ENCODE measurements at regions not wholly inside any gene's neighbourhood (a gene's known extent, or its start where the extent isn't known, plus 50 kb on each side); places are given as distances from the start of the nearest gene placed in this dataset.
"Not testable (repeated sequence)": the region's sequence is repeated elsewhere in the genome, so short reads cannot be mapped to it uniquely, and the experiment has no call there.

- no peak for DNase-seq (ENCODE audit: low read depth in 2 of 2)
These were observed 566.7 kb upstream of the ROBO1 start for GRCh38 chr3:80334534-80334933.

- no peak for DNase-seq (ENCODE audit: low read depth in 2 of 2)
These were observed 563.8 kb upstream of the ROBO1 start for GRCh38 chr3:80331494-80332170.

GRCh38 chr3:80314541-80314940, 546.7 kb upstream of the ROBO1 start:
- not testable (repeated sequence) for DNase-seq (ENCODE audit: low read depth in 2 of 2)

- no peak for DNase-seq (ENCODE audit: low read depth in 2 of 2)
These were observed 540.8 kb upstream of the ROBO1 start for GRCh38 chr3:80308637-80309036.

GRCh38 chr3:80307844-80308243, 540.0 kb upstream of the ROBO1 start:
- no peak for DNase-seq (ENCODE audit: low read depth in 2 of 2)

- no peak for DNase-seq (ENCODE audit: low read depth in 2 of 2)
These were observed 529.9 kb upstream of the ROBO1 start for GRCh38 chr3:80297720-80298119.

- no peak for DNase-seq (ENCODE audit: low read depth in 2 of 2)
These were observed 517.6 kb upstream of the ROBO1 start for GRCh38 chr3:80285388-80285787.

- no peak for DNase-seq (ENCODE audit: low read depth in 2 of 2)
These were observed 516.0 kb upstream of the ROBO1 start for GRCh38 chr3:80283783-80284182.

GRCh38 chr3:80278056-80278455, 510.3 kb upstream of the ROBO1 start:
- no peak for DNase-seq (ENCODE audit: low read depth in 2 of 2)

GRCh38 chr3:80275120-80275519, 507.3 kb upstream of the ROBO1 start:
- DNase-seq (ENCODE audit: low read depth in 2 of 2) = no peak

- DNase-seq (ENCODE audit: low read depth in 2 of 2) = no peak
These were observed 495.5 kb upstream of the ROBO1 start for GRCh38 chr3:80263260-80263659.

- no peak for DNase-seq (ENCODE audit: low read depth in 2 of 2)
These were observed 493.3 kb upstream of the ROBO1 start for GRCh38 chr3:80261082-80261481.

GRCh38 chr3:80259736-80260135, 491.9 kb upstream of the ROBO1 start:
- no peak for DNase-seq (ENCODE audit: low read depth in 2 of 2)

- DNase-seq (ENCODE audit: low read depth in 2 of 2) = no peak
These were observed 484.3 kb upstream of the ROBO1 start for GRCh38 chr3:80252113-80252512.

- no peak for DNase-seq (ENCODE audit: low read depth in 2 of 2)
These were observed 480.0 kb upstream of the ROBO1 start for GRCh38 chr3:80247766-80248165.

GRCh38 chr3:80244390-80244789, 476.6 kb upstream of the ROBO1 start:
- no peak for DNase-seq (ENCODE audit: low read depth in 2 of 2)

GRCh38 chr3:80241791-80242190, 474.0 kb upstream of the ROBO1 start:
- DNase-seq (ENCODE audit: low read depth in 2 of 2) = no peak

- no peak for DNase-seq (ENCODE audit: low read depth in 2 of 2)
These were observed 471.5 kb upstream of the ROBO1 start for GRCh38 chr3:80239301-80239700.

- no peak for DNase-seq (ENCODE audit: low read depth in 2 of 2)
These were observed 470.8 kb upstream of the ROBO1 start for GRCh38 chr3:80238606-80239005.

- no peak for DNase-seq (ENCODE audit: low read depth in 2 of 2)
These were observed 470.4 kb upstream of the ROBO1 start for GRCh38 chr3:80238152-80238551.

GRCh38 chr3:80234706-80235105, 466.9 kb upstream of the ROBO1 start:
- no peak for DNase-seq (ENCODE audit: low read depth in 2 of 2)

GRCh38 chr3:80233576-80233975, 465.8 kb upstream of the ROBO1 start:
- no peak for DNase-seq (ENCODE audit: low read depth in 2 of 2)

GRCh38 chr3:80232760-80233159, 465.0 kb upstream of the ROBO1 start:
- DNase-seq (ENCODE audit: low read depth in 2 of 2) = no peak

GRCh38 chr3:80230962-80231361, 463.2 kb upstream of the ROBO1 start:
- no peak for DNase-seq (ENCODE audit: low read depth in 2 of 2)
